C4-2B (cell line): ENCODE measurements at regions not wholly inside any gene's neighbourhood (a gene's known extent, or its start where the extent isn't known, plus 50 kb on each side); places are given as distances from the start of the nearest gene placed in this dataset.

Experiments
- CTCF ChIP-seq: fragments of 450-650 bp; conservative IDR thresholded peaks from 2 replicates; pipeline ENCODE4 v1.5.1; 2017; ENCODE audit warnings: mild to moderate bottlenecking
- ZFX ChIP-seq: fragments of 450-650 bp; IDR thresholded peaks from 2 replicates; pipeline ENCODE4 v1.6.1; 2017

- TF ChIP-seq CTCF = no peak
- no peak for TF ChIP-seq ZFX
Observed at GRCh38 chr11:37613031-37613430, 1015.0 kb upstream of the RAG2 start.
